HG03521 (cell line): ENCODE measurements at regions not wholly inside any gene's neighbourhood (a gene's known extent, or its start where the extent isn't known, plus 50 kb on each side); places are given as distances from the start of the nearest gene placed in this dataset.
A peak's percentile ranks its signal among the peaks of the same experiment; 100 is the strongest.
"Not testable (repeated sequence)": the region's sequence is repeated elsewhere in the genome, so short reads cannot be mapped to it uniquely, and the experiment has no call there.

ENCODE experiments used
- ATAC-seq: cut with Tn5 transposase; IDR thresholded peaks from one replicate; pipeline ENCODE4 v1.9.1; 2021; ENCODE audit warnings: mild to moderate bottlenecking, moderate library complexity; ENCODE audit not compliant: unreplicated experiment

GRCh38 chr4:75289914-75290582, 224.2 kb downstream of the RCHY1 start:
- no peak for ATAC-seq

GRCh38 chr4:75287738-75288517, 226.3 kb downstream of the RCHY1 start:
- ATAC-seq, result no peak

GRCh38 chr4:75285837-75286236, 228.4 kb downstream of the RCHY1 start:
- no peak for ATAC-seq

GRCh38 chr4:75284831-75285230, 229.4 kb downstream of the RCHY1 start:
- ATAC-seq, result no peak

- not testable (repeated sequence) for ATAC-seq
These were observed 233.7 kb downstream of the RCHY1 start for GRCh38 chr4:75280461-75280860.

GRCh38 chr4:75259306-75259705, 254.9 kb downstream of the RCHY1 start:
- ATAC-seq, result no peak

- ATAC-seq, result no peak
These were observed 258.9 kb downstream of the RCHY1 start for GRCh38 chr4:75255261-75255660.

GRCh38 chr4:75254745-75255144, 259.5 kb downstream of the RCHY1 start:
- ATAC-seq, result no peak

GRCh38 chr4:75253094-75253493, 261.1 kb downstream of the RCHY1 start:
- not testable (repeated sequence) for ATAC-seq

- ATAC-seq, result peak; percentile 59
These were observed 262.7 kb downstream of the RCHY1 start for GRCh38 chr4:75251547-75251946.

GRCh38 chr4:75249739-75250138, 264.5 kb downstream of the RCHY1 start:
- no peak for ATAC-seq

- ATAC-seq, result no peak
These were observed 265.3 kb downstream of the RCHY1 start for GRCh38 chr4:75248770-75249407.

GRCh38 chr4:75244325-75244724, 269.9 kb downstream of the RCHY1 start:
- no peak for ATAC-seq

- ATAC-seq, result no peak
These were observed 270.6 kb downstream of the RCHY1 start for GRCh38 chr4:75243570-75243969.

GRCh38 chr4:75235359-75235951, 278.7 kb downstream of the RCHY1 start:
- peak; percentile 96 for ATAC-seq

GRCh38 chr4:75232546-75232945, 281.7 kb downstream of the RCHY1 start:
- no peak for ATAC-seq

GRCh38 chr4:75229806-75230570, 284.2 kb downstream of the RCHY1 start:
- no peak for ATAC-seq

GRCh38 chr4:75213480-75213879, 280.6 kb downstream of the PARM1 start:
- no peak for ATAC-seq

GRCh38 chr4:75211422-75211821, 278.5 kb downstream of the PARM1 start:
- ATAC-seq, result no peak

GRCh38 chr4:75207902-75208301, 275.0 kb downstream of the PARM1 start:
- ATAC-seq, result no peak

- ATAC-seq, result no peak
These were observed 262.2 kb downstream of the PARM1 start for GRCh38 chr4:75195111-75195510.
